Muscle of leg (tissue), 3 donors: ENCODE measurements at regions not wholly inside any gene's neighbourhood (a gene's known extent, or its start where the extent isn't known, plus 50 kb on each side); places are given as distances from the start of the nearest gene placed in this dataset.
"Not testable (repeated sequence)": the region's sequence is repeated elsewhere in the genome, so short reads cannot be mapped to it uniquely, and the experiment has no call there.

Source experiments
- DNase-seq: peaks from one replicate; pipeline ENCODE4 v3.0.0; 2013
- H3K27ac ChIP-seq: one replicate; pipeline ENCODE4 v1.5.1; 2013; ENCODE audit warnings: mild to moderate bottlenecking, low read length, control low read depth
- H3K27me3 ChIP-seq: one replicate; pipeline ENCODE4 v1.6.1; 2013; ENCODE audit warnings: low read length; ENCODE audit not compliant: control insufficient read depth, insufficient read depth
- H3K36me3 ChIP-seq: one replicate; pipeline ENCODE4 v1.6.1; 2013; ENCODE audit warnings: low read length; ENCODE audit not compliant: control insufficient read depth, insufficient read depth
- H3K4me1 ChIP-seq: one replicate; pipeline ENCODE4 v1.6.1; 2013; ENCODE audit warnings: low read length; ENCODE audit not compliant: control insufficient read depth, insufficient read depth
- H3K4me3 ChIP-seq: one replicate; pipeline ENCODE4 v1.5.1; 2013; ENCODE audit warnings: low read length, control low read depth
- H3K9me3 ChIP-seq: replicated peaks from 2 replicates; pipeline ENCODE4 v1.6.1; 2013; ENCODE audit warnings: low read depth, low read length; ENCODE audit not compliant: control insufficient read depth
- WGBS: methylation state at CpG from one replicate; pipeline ENCODE4 v1.1.5; 2013; ENCODE audit warnings: missing lambda C conversion rate; ENCODE audit not compliant: insufficient coverage; 5-methylcytosine and 5-hydroxymethylcytosine counted together

DNA sequence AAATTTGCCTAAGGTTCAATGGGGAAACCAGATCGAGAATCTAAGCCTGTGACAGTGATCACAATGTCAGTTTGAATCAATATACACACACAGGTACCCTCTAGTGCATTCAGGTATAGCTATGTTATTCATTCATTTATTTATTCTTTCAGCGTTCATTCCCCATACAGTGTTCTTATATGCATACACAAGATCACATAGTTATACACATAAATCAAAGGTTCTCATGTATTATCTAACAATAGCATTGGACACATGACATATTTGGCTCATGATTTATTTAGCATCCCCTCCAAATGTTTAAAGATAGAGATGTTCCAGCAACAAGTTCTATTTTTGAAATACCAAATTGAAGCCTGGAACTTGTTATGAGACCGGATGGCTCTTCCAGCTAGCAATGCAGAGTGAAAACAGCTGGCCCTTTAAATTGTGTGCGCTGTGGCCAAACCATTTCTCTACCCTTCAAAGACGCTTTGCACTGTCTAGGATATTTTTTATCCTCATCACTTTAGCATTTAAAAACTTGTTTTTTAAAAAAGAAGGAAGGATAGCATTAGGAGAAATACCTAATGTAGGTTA is 131.0 kb downstream of the ATXN3L start:
- Histone ChIP-seq H3K27me3 (peaks cover 9% of the 10 kb centered on the region), H3K27ac (no peak overlapping the region), H3K4me1 (no peaks in the 10 kb centered on the region), H3K4me3 (no peak overlapping the region), H3K9me3 (no peaks in the 10 kb centered on the region), H3K36me3 (no peaks in the 10 kb centered on the region)
- WGBS: 50% methylated on average over 1 of the region's 5 CpGs
- peak; percentile 67 for DNase-seq

DNA sequence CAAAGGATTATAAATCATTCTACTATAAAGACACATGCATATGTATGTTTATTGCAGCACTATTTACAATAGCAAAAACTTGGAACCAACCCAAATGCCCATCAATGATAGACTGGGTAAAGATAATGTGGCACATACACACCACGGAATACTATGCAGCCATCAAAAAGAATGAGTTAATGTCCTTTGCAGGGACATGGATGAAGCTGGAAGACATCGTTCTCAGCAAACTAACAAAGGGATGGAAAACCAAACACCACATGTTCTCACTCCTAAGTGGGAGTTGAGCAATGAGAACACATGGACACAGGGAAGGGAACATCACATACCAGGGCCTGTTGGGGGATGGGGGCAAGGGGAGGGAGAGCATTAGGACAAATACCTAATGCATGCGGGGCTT is 133.2 kb downstream of the ATXN3L start:
- peaks cover 13% of the 10 kb centered on the region for H3K27me3 ChIP-seq
- H3K27ac ChIP-seq, H3K36me3 ChIP-seq, H3K9me3 ChIP-seq, H3K4me3 ChIP-seq, DNase-seq, H3K4me1 ChIP-seq: not testable (repeated sequence)
- WGBS: no CpG with 5 or more reads among the region's 3 CpGs

DNA sequence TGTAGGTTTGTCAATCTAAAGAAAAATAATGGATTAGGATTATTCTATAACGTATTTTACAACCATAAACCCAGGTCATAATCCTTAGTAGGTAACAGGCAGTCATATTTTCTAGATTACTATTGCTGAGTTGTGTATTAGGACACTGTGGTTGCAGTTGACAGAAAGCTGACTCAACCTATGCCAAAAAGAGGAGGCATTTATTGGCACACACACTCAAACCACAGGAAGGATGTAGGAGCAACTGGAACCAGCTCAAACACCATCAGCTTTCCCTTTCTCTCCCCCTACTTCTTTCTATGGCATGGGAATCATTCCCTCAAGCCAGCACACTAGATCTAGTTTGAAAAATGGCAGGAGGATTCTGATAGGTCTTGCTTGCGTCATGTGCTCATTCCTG is 136.4 kb upstream of the FAM9C start:
- Histone ChIP-seq H3K27me3 (peaks cover 15% of the 10 kb centered on the region), H3K4me1 (no peaks in the 10 kb centered on the region), H3K9me3 (no peaks in the 10 kb centered on the region), H3K27ac (no peak overlapping the region), H3K4me3 (no peak overlapping the region), H3K36me3 (no peaks in the 10 kb centered on the region)
- 100% methylated on average over 1 of the region's 2 CpGs for WGBS
- DNase-seq: no peak

DNA sequence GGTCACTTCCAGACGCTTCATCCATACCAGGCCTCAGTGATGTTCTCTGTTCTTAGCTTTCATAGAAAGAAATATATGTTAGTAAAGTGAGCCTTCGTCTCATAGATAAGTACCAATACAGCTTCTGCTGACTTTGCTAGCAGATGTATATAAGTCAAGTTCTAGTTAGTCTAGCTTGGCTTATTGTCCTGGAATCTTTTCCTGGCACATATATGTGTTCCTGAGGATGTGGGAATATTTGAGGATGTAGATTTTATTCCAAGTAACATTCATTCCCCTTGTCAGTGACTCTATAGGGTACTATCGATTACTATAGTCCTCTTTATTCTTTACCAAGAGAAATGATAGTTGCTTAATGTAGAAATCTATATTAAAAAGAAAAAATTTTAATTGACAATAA is 135.2 kb upstream of the FAM9C start:
- peak; percentile 53 for DNase-seq
- peaks cover 15% of the 10 kb centered on the region for H3K27me3 ChIP-seq
- no peak overlapping the region for H3K4me3 ChIP-seq
- H3K36me3 ChIP-seq: no peaks in the 10 kb centered on the region
- no peaks in the 10 kb centered on the region for H3K9me3 ChIP-seq
- H3K27ac ChIP-seq: no peak overlapping the region
- WGBS: no CpG with 5 or more reads among the region's 3 CpGs
- no peaks in the 10 kb centered on the region for H3K4me1 ChIP-seq

DNA sequence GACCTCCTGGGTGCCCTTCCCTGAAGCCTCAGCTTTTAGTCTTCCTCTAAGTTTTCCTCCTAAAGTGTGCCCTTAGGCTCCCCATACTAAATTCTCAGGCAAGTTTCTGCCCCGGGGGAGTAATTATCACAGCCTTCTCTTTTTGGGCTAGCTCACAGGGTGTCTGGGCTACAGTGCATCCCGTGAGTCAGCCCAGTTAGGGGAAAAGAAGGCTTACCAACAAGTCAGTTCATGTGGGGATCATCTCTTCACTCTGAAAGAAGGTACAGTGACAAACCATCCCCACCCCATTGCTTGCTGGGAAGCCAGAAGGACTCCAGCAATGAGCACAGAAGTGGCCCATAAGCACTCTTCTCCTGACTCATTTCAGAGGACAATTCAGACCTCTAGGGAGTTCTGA is 134.7 kb upstream of the FAM9C start:
- no peak overlapping the region for H3K4me3 ChIP-seq
- H3K36me3 ChIP-seq: no peaks in the 10 kb centered on the region
- H3K27me3 ChIP-seq: peaks cover 15% of the 10 kb centered on the region
- 100% methylated on average over 1 of the region's 2 CpGs for WGBS
- no peak for DNase-seq
- no peaks in the 10 kb centered on the region for H3K4me1 ChIP-seq
- no peak overlapping the region for H3K27ac ChIP-seq
- H3K9me3 ChIP-seq: no peaks in the 10 kb centered on the region

DNA sequence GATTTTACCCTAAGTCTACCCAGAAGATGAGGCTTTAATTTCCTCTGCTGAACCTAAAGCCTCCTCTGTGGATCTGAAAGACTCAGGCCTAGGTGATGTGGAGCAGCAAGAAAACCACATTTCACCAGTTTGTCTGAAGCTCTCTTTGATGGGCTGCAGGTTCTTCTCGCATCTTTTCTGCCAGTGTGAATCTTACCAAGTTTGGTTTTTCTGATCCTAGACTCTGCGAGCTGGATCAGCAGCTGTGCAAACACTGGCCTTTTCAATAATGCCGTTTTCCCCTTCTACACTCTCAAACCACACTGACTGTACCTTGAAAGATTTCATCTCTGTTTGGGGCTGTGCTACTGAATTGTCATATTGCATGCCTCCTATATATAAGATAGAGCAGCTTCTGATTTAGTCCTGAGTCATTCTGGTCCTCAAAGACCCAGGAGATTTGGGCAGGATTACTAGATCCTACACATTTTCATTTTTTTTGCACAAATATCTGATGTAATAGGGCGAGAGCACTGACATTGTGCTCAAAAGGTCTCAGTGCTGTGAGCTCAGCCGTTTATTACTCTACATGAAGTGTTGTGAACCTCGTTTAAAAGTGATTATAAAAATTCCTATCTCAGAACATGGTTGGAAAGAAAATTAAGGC is 133.6 kb upstream of the FAM9C start:
- Histone ChIP-seq H3K27ac (no peak overlapping the region), H3K36me3 (no peaks in the 10 kb centered on the region), H3K27me3 (peaks cover 15% of the 10 kb centered on the region), H3K4me3 (no peak overlapping the region), H3K9me3 (no peaks in the 10 kb centered on the region), H3K4me1 (no peaks in the 10 kb centered on the region)
- WGBS: 60% methylated on average over 3 of the region's 6 CpGs
- no peak for DNase-seq

DNA sequence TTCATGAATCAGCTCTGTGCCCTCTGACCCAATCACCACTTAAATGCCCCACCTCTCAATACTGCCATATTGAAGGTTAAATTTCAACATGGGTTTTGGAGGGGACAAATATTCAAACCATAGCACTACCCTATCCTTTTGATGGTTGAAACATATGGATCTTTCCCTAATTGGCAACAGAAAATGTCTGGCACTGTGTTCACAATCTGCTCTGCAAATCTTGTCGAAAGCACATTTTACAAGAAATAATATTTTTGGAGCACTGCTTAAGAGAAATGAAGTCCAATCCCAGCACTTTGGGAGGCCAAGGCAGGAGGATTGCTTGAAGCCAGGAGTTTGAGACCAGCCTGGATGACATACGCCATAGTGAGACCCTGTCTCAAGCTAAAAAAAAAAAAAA is 130.6 kb upstream of the FAM9C start:
- Histone ChIP-seq H3K27ac (no peak overlapping the region), H3K4me1 (no peaks in the 10 kb centered on the region), H3K9me3 (no peaks in the 10 kb centered on the region), H3K36me3 (no peaks in the 10 kb centered on the region), H3K4me3 (no peak overlapping the region), H3K27me3 (peaks cover 9% of the 10 kb centered on the region)
- DNase-seq: no peak
- no CpG with 5 or more reads among the region's 2 CpGs for WGBS

DNA sequence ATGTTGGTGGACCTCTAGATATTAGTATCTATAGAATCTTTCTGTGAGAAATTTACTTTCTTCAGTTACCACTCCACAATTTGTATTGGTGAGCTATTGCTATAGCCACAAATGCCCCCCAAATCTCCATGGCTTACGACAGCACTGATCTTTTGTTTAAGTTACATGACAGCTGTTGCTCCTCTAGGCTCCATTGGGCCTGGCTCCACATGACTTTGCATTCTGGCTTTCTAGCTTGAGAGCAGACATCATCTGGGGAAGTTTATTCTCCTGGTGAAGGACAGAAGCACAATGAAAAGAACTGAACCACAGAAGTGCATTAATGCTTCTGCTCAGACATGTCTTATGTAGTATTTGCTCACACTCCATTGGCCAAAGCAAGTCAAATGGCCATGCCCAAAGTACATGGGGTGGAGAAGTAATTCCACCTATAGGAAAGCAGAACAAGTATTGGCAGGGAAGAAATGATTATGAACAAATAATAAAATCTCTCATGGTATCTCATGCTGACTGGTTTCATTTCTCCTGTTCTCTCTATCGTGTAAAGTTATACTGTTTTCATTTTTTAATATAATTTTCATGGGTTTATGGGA is 126.6 kb upstream of the FAM9C start:
- no CpG with 5 or more reads among the region's 2 CpGs for WGBS
- no peaks in the 10 kb centered on the region for H3K36me3 ChIP-seq
- no peak overlapping the region for H3K27ac ChIP-seq
- peaks cover 10% of the 10 kb centered on the region for H3K27me3 ChIP-seq
- peaks cover 2% of the 10 kb centered on the region for H3K9me3 ChIP-seq
- peaks cover 7% of the 10 kb centered on the region for H3K4me1 ChIP-seq
- H3K4me3 ChIP-seq: no peak overlapping the region
- no peak for DNase-seq

DNA sequence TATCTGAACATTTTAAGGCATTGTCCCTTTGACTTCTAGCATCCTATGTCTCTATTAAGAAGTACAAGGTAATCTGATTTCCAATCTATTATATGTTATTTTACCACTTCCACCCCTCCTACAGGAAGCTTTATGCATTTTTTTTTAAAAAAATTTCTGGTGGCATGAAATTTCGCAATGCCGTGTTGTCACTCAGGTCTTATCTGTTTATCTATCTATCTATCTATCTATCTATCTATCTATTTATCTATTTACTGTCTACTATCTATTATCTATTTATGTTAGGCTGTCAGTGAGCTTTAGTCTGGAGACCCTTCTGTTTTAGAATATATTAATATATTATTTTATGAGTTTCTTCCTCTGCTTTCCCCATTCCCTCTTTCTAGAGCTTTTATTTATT is 125.3 kb upstream of the FAM9C start:
- H3K9me3 ChIP-seq: peaks cover 2% of the 10 kb centered on the region
- H3K27ac ChIP-seq: no peak overlapping the region
- no CpG with 5 or more reads among the region's 2 CpGs for WGBS
- peaks cover 9% of the 10 kb centered on the region for H3K4me1 ChIP-seq
- H3K4me3 ChIP-seq: no peak overlapping the region
- peaks cover 10% of the 10 kb centered on the region for H3K27me3 ChIP-seq
- no peak for DNase-seq
- no peaks in the 10 kb centered on the region for H3K36me3 ChIP-seq

DNA sequence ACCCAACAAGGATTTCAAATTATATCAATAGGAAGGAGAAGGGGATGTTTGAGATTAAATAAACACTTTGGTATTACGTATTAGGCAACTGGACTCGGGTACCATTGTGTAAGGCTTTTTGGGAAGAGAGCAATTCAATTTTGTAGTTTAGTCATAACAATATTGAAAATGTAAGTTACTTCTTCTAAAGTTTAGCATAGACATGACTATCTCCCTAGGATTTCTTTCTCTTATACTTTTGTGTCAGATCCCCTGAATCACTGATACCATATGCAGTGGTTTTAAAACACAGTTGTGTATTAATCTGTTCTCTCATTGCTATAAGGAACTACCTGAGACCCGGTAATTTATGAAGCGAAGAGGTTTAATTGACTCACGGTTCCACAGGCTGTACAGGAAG is 123.8 kb upstream of the FAM9C start:
- Histone ChIP-seq H3K4me1 (peaks cover 9% of the 10 kb centered on the region), H3K4me3 (no peak overlapping the region), H3K27ac (peak overlapping the region; percentile 91), H3K36me3 (no peaks in the 10 kb centered on the region), H3K27me3 (peaks cover 13% of the 10 kb centered on the region), H3K9me3 (peaks cover 2% of the 10 kb centered on the region)
- DNase-seq: no peak
- WGBS: no CpG with 5 or more reads among the region's 5 CpGs
